ENCODE measurements at regions not wholly inside any gene's neighbourhood (a gene's known extent, or its start where the extent isn't known, plus 50 kb on each side); places are given as distances from the start of the nearest gene placed in this dataset.
"Not testable (repeated sequence)": the region's sequence is repeated elsewhere in the genome, so short reads cannot be mapped to it uniquely, and the experiment has no call there.

- TF ChIP-seq CTCF (IDR thresholded peaks at IDR 0.05; ENCODE audit: insufficient read depth, low read length, poor library complexity, severe bottlenecking); EZH2phosphoT487 (conservative IDR thresholded peaks at IDR 0.05; ENCODE audit: low read length): not testable (repeated sequence)
These were observed 321.4 kb upstream of the KCND2 start for GRCh38 chr7:119951614-119952013.
